ENCODE measurements at regions not wholly inside any gene's neighbourhood (a gene's known extent, or its start where the extent isn't known, plus 50 kb on each side); places are given as distances from the start of the nearest gene placed in this dataset.

DNA sequence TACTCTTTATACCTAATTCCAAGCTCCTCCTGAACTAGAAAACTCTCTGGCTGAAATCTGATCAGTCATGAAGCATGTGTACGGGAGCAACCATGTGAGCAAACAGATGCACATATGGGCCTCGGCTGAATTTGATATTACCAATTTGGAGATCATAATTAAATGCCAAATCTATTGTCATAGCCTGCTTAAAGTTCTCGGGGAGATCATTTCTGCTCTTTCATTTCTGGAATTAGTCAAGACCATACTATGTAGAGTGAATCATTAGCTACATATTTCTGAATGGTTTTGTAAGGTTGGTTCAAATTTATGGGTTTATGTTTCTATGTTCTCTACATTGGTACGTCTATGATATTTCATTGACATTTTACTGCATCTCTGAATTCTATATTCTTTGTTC is 205.5 kb downstream of the UBE2E3 start:
- DNase-seq (ENCODE audit: low spot score) (no peak), FAIRE-seq (no peak)

DNA sequence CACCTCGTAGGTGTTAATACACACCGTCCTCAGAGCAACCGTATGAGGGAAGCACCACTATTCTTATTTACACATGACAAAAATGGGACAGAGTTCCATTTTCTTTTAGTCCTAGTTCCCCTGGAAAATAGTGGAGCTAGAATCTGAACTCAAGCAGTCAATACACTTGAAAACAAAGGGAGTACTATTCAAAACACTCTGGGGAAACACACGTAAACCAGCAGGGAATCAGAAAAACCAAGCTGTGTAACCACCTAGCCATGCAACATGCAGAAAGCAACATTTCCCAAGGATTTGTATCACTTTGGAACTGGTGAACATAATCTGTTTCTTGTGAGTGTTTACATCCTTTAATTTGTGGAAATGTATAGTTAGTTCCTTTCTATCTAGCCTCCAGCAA is 208.2 kb downstream of the UBE2E3 start:
- DNase-seq (ENCODE audit: low spot score) (no peak), FAIRE-seq (no peak)

DNA sequence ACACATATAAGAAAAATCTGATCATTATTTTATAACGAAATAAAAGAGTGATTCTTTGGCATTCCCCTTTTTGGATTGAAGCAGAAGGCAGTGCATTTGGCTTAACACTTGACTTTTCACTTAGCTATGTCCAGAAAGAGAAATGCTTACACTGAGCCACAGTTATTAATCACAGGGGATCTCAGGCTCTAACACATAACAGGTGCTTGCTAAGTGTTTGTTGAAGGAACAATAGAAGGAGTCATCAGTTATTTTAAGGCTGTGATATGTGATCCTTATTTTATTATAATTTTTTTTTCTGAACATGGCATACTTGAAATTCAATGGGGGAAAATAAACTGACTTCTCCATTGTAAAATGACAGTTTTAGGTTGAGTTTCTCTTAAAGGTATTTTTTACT is 209.5 kb downstream of the UBE2E3 start:
- FAIRE-seq (no peak), DNase-seq (ENCODE audit: low spot score) (no peak)

DNA sequence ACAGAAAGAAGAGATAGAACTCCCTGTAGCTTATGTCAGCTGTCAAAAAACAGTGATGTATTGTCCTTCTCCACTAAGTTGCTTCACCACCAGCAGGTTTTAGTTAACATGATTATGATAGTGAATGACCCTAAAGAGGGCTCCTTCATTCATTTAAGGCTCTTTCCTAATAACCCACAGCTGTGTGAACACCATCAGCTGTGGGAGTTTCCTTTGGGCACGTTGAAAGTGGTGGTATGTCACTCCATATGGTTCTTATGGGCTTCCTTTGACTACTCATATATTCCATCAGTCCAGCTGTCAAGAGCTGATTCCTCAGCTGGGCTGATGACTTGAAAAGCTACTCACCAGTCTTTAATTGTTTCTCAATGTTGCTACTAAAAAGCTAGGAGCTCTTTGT is 210.3 kb downstream of the UBE2E3 start:
- no peak for DNase-seq (ENCODE audit: low spot score)
- no peak for FAIRE-seq

DNA sequence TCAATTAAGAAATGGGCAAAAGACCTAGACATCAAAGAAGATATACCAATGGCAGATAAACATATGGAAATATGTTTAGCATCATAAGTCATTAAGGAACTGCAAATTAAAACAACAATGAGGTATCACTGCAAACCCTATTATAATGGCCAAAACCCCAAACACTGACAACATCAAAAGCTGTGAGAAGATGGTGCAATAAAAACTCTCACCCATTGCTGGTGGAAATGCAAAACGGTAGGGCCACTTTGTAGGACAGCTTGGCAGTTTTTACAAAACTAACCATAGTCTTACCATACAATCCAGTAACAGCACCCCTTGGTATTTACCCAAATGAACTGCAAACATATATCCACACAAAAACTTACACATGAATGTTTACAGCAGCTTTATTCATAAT is 213.1 kb downstream of the UBE2E3 start:
- FAIRE-seq = no peak

DNA sequence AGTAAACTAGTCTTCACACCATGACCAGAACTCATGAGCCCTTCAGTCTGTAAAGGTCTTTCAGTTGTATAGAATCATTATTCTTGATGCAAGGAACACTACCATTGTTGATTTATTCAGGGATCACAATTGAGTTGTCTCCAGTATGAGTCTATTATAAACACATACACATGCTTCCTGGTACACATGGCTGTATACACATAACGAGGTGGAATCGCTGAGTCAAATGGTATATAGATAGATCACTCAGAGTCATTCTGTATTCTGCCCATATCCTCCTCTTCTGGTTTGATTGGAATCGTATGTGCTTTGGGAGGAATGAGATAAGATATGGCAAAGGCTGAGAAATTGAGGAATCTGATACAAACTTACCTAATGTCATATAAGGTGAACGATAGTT is 216.0 kb downstream of the UBE2E3 start:
- FAIRE-seq (no peak), DNase-seq (ENCODE audit: low spot score) (no peak)

More for the DNA sequence above, 213.1 kb downstream of the UBE2E3 start:
- DNase-seq (ENCODE audit: low spot score) = no peak

DNA sequence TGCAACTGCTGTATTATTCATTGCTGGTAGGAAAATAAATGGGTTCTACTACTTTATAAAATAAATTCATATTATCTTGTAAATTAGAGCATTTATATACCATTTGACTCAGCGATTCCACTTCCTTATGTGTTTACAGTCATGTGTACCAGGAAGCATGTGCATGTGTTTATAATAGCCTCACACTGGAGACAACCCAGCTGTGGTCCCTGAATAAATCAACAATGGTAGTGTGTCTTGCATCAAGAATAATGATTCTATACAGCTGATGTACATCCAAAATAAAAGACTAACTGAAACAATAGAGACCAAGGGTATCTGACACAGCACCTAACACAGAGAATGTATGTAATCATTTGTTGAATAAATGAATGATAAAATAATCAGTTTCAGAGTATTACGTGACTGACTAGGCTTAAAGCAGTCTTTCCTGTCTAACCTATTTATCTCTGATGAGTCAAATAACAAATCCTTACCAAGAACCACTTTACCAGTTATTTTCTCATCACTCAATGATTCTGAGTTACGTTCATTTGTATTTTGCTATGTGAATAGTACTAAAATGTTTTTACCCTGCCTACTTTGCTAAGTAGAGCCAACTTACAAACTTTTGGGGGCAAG is 216.8 kb downstream of the UBE2E3 start:
- no peak for FAIRE-seq

DNA sequence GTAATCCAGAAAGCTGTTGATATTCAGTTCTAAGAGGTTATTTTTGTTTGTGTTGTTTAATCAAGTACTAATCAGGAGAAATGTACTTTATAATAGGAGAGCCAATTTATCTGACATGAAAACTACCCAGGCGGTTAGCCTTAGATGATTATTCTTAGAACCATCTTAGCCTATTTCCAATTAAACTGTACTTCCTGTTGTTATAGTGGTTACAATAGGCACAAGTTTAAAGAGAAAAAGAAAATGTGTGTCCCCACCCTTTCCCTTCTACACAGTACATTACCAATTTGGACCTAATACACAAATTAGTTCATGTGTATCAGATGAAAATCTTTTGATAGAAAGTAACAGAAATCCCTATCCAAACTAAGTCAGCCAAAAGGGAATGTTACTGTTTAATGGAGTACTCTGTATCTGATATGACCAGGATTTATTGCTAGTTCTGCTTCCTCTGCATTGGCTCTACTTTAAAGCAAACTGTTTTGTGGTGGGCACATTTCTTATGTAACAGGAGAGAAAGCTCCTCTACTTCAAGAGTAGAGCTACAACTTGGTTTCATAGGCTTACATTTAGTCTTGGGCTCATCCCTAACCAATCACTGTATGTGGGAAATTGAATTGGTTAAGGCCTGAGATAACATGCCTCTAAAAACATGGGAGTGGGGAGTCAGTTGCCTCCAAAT is 217.9 kb downstream of the UBE2E3 start:
- no peak for DNase-seq (ENCODE audit: low spot score)
- no peak for FAIRE-seq

More for the DNA sequence above, 216.8 kb downstream of the UBE2E3 start:
- no peak for DNase-seq (ENCODE audit: low spot score)

DNA sequence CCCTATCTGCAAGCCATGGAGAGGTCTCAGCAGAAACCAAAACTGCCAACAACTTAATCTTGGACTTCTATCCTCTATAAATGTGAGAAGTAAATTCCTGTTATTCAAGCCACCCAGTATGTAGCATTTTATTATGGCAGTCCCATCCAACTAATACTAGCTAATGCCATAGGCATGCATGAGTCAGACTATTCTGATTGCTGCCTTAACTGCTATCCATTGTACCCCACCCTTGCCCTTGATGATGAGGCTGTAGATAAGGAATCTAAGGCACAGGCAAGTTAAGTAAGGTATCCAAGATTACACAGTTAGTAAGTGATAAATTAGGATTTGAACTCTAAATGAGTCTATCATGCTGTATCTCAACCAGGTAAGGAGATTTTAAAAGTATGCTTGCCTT is 223.0 kb downstream of the UBE2E3 start:
- FAIRE-seq = peak; percentile 84
- peak; percentile 87 for DNase-seq (ENCODE audit: low spot score)

DNA sequence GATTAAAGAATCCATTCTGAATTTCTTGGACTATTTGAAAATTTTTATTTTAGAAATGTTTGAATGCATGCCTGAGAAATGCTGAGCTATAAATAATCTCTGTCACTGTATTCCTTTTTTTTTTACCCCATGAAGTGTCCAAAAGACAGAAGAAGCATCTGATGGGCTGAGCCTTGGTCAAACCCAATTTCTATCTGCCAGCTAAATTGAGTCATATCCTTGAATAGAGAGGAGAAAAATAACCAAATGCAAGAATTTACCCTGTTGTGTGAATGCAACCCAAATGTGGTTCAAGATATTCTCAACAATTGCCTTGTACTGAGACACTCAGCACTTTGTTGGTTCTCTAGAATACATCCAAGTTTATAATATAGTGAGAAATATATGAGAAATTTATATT is 223.5 kb downstream of the UBE2E3 start:
- FAIRE-seq = no peak
- no peak for DNase-seq (ENCODE audit: low spot score)

DNA sequence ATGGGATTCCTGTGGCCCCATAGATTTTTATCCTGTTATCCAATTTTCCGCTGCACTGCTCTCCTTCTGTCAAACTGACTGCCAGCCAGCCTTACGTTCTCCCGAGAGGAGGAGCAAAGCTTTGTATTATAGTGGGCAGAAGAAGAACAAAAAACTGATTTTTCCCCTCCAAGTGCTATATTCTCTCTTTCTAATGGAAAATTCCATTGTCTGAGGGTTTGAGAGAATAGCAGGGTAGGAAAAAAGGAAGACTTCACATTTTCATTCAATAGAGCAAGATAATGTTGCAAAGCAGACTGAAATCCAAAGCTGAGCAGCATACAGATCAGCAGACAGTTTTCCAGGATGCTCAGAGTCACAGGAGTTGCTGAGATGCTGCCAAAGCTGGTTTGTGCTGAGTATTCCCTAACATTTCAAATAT is 238.0 kb downstream of the UBE2E3 start:
- DNase-seq (ENCODE audit: low spot score) = no peak
- no peak for FAIRE-seq

DNA sequence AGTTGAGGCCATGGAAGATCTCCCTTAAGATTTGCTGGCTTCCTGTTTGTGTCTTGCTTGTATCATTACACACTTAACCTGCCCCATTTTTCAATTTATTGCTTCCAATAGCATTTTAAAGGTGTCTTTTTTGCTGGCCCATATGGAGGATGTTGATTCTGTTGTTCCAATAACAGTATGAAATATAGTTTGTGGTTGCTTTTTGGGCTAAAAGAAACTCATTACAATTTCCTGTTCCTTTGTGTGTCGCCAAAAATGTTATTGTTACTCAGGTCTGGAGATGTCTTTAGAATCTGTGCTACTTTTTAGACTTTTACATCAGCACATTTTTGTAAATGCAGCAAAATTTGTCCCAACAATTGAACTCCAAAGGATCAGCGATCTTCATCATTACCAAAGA is 234.0 kb upstream of the ITGA4 start:
- FAIRE-seq (no peak), DNase-seq (ENCODE audit: low spot score) (no peak)

DNA sequence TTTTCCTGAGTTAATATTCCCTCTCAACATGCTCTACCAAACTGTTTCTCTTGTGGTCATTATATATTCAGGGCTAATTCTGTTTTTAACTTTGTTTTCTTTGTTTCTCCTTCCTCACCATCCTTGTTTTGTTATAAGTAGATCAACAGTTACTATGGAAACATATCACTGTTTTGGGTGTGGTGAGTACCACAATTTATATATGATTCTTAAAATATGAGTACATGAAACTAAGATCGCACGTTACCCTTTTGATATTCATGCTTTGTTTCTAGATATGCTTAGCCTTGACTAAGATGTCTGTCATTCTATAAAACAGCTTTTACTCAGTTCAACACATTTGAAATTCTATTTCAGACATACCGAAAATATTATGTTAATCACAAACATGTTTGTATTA is 232.3 kb upstream of the ITGA4 start:
- DNase-seq (ENCODE audit: low spot score) (no peak), FAIRE-seq (no peak)

DNA sequence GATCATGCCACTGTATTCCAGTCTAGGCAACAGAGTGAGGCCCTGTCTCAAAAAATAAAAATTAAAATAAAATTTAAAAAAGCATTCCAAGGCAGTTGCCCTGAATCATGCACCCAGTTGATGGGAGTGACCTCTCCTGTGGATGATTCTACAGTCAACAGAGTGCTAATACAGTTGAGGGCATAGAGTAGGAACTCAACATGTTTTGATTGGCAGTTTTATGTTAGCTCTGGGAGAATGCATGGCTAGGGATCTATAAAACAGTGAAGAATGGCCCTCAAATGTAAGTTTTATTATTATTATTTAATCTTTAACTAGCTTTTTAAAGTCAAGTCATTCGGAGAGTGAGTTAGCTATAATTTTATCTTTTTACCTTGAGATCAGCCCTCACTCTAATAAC is 228.5 kb upstream of the ITGA4 start:
- no peak for FAIRE-seq
- no peak for DNase-seq (ENCODE audit: low spot score)

DNA sequence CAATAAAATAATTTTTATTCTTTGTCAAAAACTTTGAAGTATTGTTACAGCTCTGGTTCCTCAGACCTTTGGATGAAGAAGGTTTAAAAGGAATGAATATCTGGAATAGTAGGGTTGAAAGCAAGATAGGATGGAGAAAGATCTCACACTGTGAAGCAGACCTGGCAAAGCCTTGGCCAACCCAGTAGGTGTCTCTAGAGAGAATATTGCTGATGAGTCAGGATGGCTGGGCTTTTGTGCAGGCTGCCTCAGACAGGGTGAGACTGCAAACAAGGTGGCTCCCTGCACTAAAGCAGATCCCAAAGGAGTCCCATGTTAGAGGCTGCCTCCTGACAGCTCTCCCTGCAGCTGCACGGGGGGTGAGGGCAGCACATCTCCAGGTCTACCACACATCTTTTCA is 226.0 kb upstream of the ITGA4 start:
- no peak for FAIRE-seq
- DNase-seq (ENCODE audit: low spot score) = no peak

DNA sequence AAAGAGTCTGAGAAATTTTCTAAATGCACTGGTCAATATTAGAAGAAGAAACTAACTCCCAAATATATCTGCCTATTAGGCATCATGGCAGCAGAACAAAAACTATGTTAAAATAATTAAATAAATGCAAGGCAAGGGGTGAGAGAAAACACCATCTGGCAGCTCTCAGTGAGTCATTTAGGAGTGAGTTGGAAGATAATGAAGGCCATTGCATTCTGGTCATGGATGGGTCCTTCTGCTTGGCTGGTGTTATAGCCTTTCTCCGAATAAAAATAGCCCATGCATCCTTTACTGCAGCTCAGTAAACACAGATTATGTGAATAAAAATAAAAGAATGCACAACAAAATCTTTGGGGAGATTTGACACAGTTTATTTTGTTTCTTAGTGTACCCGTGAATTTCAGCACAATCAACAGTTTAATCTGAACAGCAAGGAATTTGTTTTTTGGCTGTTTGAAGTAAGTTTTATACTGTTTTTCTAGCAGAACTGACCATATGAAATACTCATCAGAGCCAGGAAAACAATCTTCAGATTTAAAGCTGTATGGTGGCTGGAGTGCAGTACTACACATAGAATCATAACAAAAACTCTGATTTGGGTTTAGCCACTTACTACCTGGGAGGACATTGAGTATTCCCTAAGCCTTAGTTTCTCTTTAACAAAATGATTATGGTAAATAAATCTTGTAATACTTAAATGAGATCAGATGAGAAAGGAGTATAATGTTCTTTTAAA is 225.1 kb upstream of the ITGA4 start:
- FAIRE-seq (no peak), DNase-seq (ENCODE audit: low spot score) (no peak)

DNA sequence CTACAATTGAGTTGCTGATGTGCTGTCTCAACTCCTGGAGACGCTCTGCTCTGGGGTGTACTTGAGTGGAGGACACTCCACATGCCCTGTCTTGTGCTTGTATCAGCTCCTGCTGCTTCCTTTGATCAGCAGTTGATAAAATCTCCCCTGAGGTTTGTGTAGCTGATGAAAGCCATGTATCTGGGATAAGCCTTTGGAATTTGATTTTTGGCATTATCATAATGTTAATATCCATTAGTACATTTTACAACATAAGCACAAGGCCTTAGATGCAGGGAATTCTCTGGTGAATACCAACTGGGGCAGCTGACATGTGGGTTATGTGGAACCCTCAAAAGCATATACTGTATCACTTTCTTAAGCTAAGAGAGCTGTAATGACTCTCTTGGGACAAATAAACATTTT is 222.7 kb upstream of the ITGA4 start:
- FAIRE-seq = no peak
- DNase-seq (ENCODE audit: low spot score) = no peak

DNA sequence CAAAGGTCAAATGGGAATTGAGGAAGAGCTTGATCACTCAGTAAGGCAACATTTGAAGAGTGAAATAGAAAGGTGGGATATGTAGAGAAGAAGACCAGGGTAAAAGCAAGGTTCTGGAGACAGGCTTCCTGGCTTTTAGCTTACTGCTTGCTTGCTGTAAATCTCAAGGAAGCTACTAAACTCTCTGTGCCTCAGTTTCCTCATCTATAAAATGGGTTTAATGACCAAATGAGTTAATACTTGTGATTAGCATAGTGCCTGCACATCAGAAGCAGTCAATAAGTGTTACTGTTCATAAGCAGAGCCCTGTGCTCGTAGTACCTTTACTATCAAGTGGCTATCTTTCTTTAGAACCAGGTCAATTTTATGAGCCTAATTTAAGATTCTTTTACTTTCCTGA is 222.2 kb upstream of the ITGA4 start:
- DNase-seq (ENCODE audit: low spot score) (no peak), FAIRE-seq (no peak)

DNA sequence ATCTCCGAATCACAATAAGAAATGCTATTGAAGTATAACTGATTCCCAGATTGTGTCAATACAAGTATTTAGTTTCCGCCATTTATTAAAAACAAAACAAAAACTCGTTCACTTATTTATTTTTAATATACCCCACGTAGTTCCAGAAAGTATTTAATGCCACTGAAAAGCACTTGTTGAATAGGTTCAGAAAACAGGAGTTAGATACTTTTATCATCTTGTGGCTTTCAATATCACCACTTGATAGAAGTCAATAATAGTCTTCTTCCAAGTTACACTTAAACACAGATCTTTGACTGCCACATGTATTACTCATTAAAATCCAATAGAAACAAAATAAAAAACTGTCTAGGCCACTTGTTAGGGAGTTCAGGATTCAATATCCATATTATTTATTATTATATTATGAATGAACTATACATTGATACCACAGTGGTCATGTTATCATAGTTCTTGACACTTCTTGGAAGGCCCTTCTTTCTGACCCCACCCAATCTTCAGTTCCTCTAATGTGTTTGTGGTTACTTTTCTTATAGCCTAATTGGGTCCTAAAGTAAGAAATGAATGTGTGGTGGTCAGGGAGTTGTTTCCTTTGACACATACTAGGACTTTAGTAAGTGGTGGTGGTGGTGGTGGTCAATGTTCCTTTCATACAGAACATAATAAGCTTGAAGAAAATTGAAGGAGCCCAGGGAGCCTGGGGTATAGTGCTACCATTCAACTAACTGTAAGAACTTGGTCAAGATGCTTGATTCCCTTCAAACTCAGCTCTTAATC is 221.3 kb upstream of the ITGA4 start:
- DNase-seq (ENCODE audit: low spot score) = no peak
- FAIRE-seq = no peak

DNA sequence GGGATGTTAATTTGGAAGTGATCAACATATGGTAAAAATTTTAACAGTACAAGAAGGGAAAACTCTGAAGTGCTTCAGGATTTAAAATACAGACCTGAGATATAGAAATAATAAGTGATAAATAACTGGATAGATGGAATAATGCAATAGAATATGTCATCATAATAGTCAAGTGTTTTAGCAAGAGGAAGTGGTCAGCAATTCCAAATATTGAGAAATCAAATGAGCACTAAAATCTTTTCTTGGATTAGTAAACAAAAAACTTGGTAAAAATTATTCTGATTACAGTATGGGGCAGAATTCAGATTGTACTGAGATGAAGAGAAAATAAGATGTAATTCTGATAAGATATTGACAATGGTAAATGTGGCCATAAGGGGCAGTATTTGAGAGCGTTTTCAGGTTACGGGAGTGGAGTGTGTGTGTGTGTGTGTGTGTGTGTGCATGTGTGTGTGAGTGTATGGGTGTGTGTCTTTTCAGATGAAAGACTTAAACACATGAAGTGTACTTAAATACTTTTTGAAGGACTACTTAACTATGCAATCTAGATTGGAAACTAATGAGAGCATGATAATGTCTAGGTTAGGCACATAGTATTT is 217.9 kb upstream of the ITGA4 start:
- FAIRE-seq (no peak), DNase-seq (ENCODE audit: low spot score) (no peak)

DNA sequence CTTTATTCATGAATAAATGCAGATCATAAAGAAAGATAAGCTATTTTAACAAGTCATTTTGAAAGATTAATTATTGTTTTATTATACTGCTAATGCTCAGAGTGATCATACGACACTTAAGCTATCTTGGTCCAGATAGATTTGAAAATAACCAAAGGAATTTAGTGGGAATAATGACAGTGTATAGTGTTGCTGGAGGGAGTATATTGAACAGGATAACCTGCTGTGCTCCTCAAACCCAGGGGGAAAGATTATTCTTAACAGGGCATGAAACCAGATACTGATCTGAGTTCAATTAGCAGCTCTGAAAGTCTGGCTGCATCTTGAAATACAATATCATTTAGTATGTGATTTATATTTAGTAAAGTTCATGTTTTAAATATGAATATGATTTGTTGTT is 216.3 kb upstream of the ITGA4 start:
- no peak for FAIRE-seq
- DNase-seq (ENCODE audit: low spot score) = no peak

DNA sequence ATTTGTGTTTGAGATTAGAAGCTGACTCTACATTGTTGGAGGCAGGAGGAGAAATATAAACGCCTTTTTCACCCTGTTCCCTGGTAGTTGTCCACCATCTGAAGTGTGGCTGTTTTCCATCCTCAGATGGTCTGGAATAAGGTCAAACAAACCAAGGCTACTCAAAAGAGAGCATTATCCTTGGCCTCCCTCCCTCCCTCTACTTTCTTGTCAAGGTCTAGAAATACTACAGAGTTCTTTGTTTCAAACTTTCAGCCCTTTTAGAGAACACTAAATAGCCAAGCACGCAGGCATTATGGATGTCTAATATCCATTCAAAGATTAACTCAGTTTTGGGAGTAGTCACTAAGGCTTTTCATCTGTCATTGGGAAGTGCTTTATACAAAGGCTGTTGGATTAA is 215.8 kb upstream of the ITGA4 start:
- no peak for DNase-seq (ENCODE audit: low spot score)
- FAIRE-seq = no peak

Measured in RCC 7860 (cell line).